Suprapubic skin (tissue), 4 donors: ENCODE measurements at regions not wholly inside any gene's neighbourhood (a gene's known extent, or its start where the extent isn't known, plus 50 kb on each side); places are given as distances from the start of the nearest gene placed in this dataset.

Experiments
- DNase-seq, 2 donors: peaks; one replicate each; pipeline ENCODE4 v3.0.0-alpha.2; 2019; ENCODE audit warnings: low spot score in 2 of 2
- H3K27ac ChIP-seq: fragments of 200-600 bp; sonication (generic); one replicate; pipeline ENCODE4 v1.5.1; 2019
- H3K27me3 ChIP-seq: fragments of 200-600 bp; sonication (generic); one replicate; pipeline ENCODE4 v1.5.1; 2019
- H3K36me3 ChIP-seq: fragments of 200-600 bp; sonication (generic); one replicate; pipeline ENCODE4 v1.5.1; 2019
- H3K4me1 ChIP-seq: fragments of 200-600 bp; sonication (generic); one replicate; pipeline ENCODE4 v1.5.1; 2019
- H3K4me3 ChIP-seq: fragments of 200-600 bp; sonication (generic); one replicate; pipeline ENCODE4 v1.5.1; 2019; ENCODE audit warnings: mild to moderate bottlenecking
- H3K9me3 ChIP-seq: fragments of 200-600 bp; sonication (generic); one replicate; pipeline ENCODE4 v1.5.1; 2019
- CTCF ChIP-seq, 2 donors: fragments of 200-600 bp in 1 of 2; fragments of 450-650 bp in 1 of 2; sonication (generic) in 1 of 2; IDR thresholded peaks; one replicate each; pipeline ENCODE4 v1.5.1; 2016 to 2019; ENCODE audit warnings: antibody characterized with exemption in 2 of 2, mild to moderate bottlenecking in 1 of 2, moderate library complexity in 1 of 2
- EP300 ChIP-seq: sonication (generic); formaldehyde crosslinking; IDR thresholded peaks from one replicate; pipeline ENCODE4 v1.6.1; 2017; ENCODE audit warnings: antibody characterized with exemption
- POLR2A ChIP-seq, 2 donors: fragments of 450-650 bp; IDR thresholded peaks; one replicate each; pipeline ENCODE4 v1.6.1; 2017; ENCODE audit warnings: antibody characterized with exemption in 2 of 2, mild to moderate bottlenecking in 2 of 2, moderate library complexity in 2 of 2
- POLR2AphosphoS5 ChIP-seq, 3 donors: sonication (generic); formaldehyde crosslinking; IDR thresholded peaks; one replicate each; pipeline ENCODE4 v1.6.1; 2017; ENCODE audit warnings: antibody characterized with exemption in 3 of 3
- WGBS: methylation state at CpG from one replicate; pipeline ENCODE4 v1.1.5; 2018; 5-methylcytosine and 5-hydroxymethylcytosine counted together

- TF ChIP-seq CTCF (IDR thresholded peaks at IDR 0.05) (no peak), POLR2AphosphoS5 (IDR thresholded peaks at IDR 0.05) (no peak), POLR2A (IDR thresholded peaks at IDR 0.05) (no peak)
- no peak for DNase-seq
- 86% methylated on average over 2 of the region's 2 CpGs for WGBS
- no peaks in the 10 kb centered on the region for H3K36me3 ChIP-seq
- no peak overlapping the region for H3K27ac ChIP-seq
- H3K9me3 ChIP-seq: no peaks in the 10 kb centered on the region
- H3K27me3 ChIP-seq: no peaks in the 10 kb centered on the region
- H3K4me1 ChIP-seq: no peaks in the 10 kb centered on the region
- H3K4me3 ChIP-seq: no peak overlapping the region
These were observed 132.2 kb downstream of the SH3BGRL2 start for GRCh38 chr6:79763301-79763700.

- H3K4me1 ChIP-seq: no peaks in the 10 kb centered on the region
- no peak overlapping the region for H3K27ac ChIP-seq
- H3K27me3 ChIP-seq: no peaks in the 10 kb centered on the region
- no peaks in the 10 kb centered on the region for H3K36me3 ChIP-seq
- DNase-seq: no peak
- no peak for TF ChIP-seq POLR2AphosphoS5 (IDR thresholded peaks at IDR 0.05)
- TF ChIP-seq POLR2A (IDR thresholded peaks at IDR 0.05): no peak
- no peak for TF ChIP-seq CTCF (IDR thresholded peaks at IDR 0.05)
- WGBS: 32% methylated on average over 3 of the region's 3 CpGs
- no peaks in the 10 kb centered on the region for H3K9me3 ChIP-seq
- H3K4me3 ChIP-seq: no peak overlapping the region
These were observed 131.2 kb downstream of the SH3BGRL2 start for GRCh38 chr6:79762370-79762769.

- WGBS: 64% methylated on average over 2 of the region's 2 CpGs
- TF ChIP-seq POLR2AphosphoS5 (IDR thresholded peaks at IDR 0.05) (no peak), CTCF (IDR thresholded peaks at IDR 0.05) (no peak), POLR2A (IDR thresholded peaks at IDR 0.05) (no peak), EP300 (no peak)
- H3K27ac ChIP-seq: no peak overlapping the region
- H3K27me3 ChIP-seq: no peaks in the 10 kb centered on the region
- H3K36me3 ChIP-seq: no peaks in the 10 kb centered on the region
- no peak overlapping the region for H3K4me3 ChIP-seq
- DNase-seq: no peak
- H3K4me1 ChIP-seq: no peaks in the 10 kb centered on the region
- H3K9me3 ChIP-seq: no peaks in the 10 kb centered on the region
These were observed 125.4 kb downstream of the SH3BGRL2 start for GRCh38 chr6:79756496-79756895.

- Histone ChIP-seq H3K27ac (no peak overlapping the region), H3K27me3 (no peaks in the 10 kb centered on the region), H3K9me3 (no peaks in the 10 kb centered on the region), H3K4me3 (no peak overlapping the region), H3K4me1 (no peaks in the 10 kb centered on the region), H3K36me3 (no peaks in the 10 kb centered on the region)
- no peak for DNase-seq
- TF ChIP-seq POLR2A (IDR thresholded peaks at IDR 0.05) (no peak), EP300 (no peak), POLR2AphosphoS5 (IDR thresholded peaks at IDR 0.05) (no peak), CTCF (IDR thresholded peaks at IDR 0.05) (no peak)
- 66% methylated on average over 4 of the region's 4 CpGs for WGBS
These were observed 124.8 kb downstream of the SH3BGRL2 start for GRCh38 chr6:79755967-79756366.
